H1 (cell line): ENCODE measurements at regions not wholly inside any gene's neighbourhood (a gene's known extent, or its start where the extent isn't known, plus 50 kb on each side); places are given as distances from the start of the nearest gene placed in this dataset.

Source experiments
- CTCF ChIA-PET: fragments of 300-600 bp; sonication (Branson Sonifier 250); formaldehyde crosslinking; loops from one replicate; lab custom pipeline; 2021; ENCODE audit not compliant: partially characterized antibody; lab: Charles Lee
- POLR2A ChIA-PET: fragments of 300-600 bp; sonication (Branson Sonifier 250); formaldehyde crosslinking; loops from one replicate; lab custom pipeline; 2021; ENCODE audit warnings: inconsistent platforms; ENCODE audit not compliant: partially characterized antibody; lab: Charles Lee
- DNase-seq, 2 experiments: peaks; one replicate each; pipeline versions ENCODE4 v3.0.0 to v3.0.0-alpha.2; 2010 to 2022; ENCODE audit warnings: low spot score in 2 of 2, low read depth in 1 of 2, mixed read lengths in 1 of 2
- FAIRE-seq: peaks from 2 replicates; lab custom pipeline; 2011; peaks lifted over from hg19 to GRCh38; lab: Jason Lieb, UNC
- H2AFZ ChIP-seq: 2 replicates; pipeline ENCODE4 v1.8.1; 2012; ENCODE audit warnings: low read length, inconsistent platforms
- H2AK5ac ChIP-seq: 2 replicates; pipeline ENCODE4 v1.6.1; 2013; ENCODE audit warnings: low read depth, low read length
- H2BK120ac ChIP-seq: replicated peaks from 2 replicates; pipeline ENCODE3; 2013; ENCODE audit warnings: low read depth, low read length, inconsistent platforms
- H2BK12ac ChIP-seq: 2 replicates; pipeline ENCODE4 v1.6.1; 2013; ENCODE audit warnings: low read depth, low read length
- H2BK15ac ChIP-seq: 2 replicates; pipeline ENCODE4 v1.6.1; 2013; ENCODE audit warnings: low read length
- H2BK20ac ChIP-seq: 2 replicates; pipeline ENCODE4 v1.6.1; 2013; ENCODE audit warnings: low read length
- H2BK5ac ChIP-seq: 2 replicates; pipeline ENCODE4 v1.6.1; 2013; ENCODE audit warnings: low read depth, low read length
- H3K14ac ChIP-seq: 2 replicates; pipeline ENCODE4 v1.6.1; 2013; ENCODE audit warnings: inconsistent platforms; ENCODE audit not compliant: insufficient read length
- H3K18ac ChIP-seq: 2 replicates; pipeline ENCODE4 v1.6.1; 2013; ENCODE audit warnings: low read length; ENCODE audit errors: extremely low read depth
- H3K23ac ChIP-seq: 2 replicates; pipeline ENCODE4 v1.6.1; 2013; ENCODE audit warnings: inconsistent platforms; ENCODE audit not compliant: insufficient read length
- H3K23me2 ChIP-seq: 2 replicates; pipeline ENCODE4 v1.6.1; 2013; ENCODE audit warnings: low read depth, low read length
- H3K27ac ChIP-seq: 2 replicates; pipeline ENCODE4 v1.6.1; 2011; ENCODE audit warnings: low read depth, low read length, inconsistent platforms
- H3K27me3 ChIP-seq, 4 experiments: replicated peaks in 1 of 4; 1 replicate in 1 of 4; 2 replicates in 3 of 4; pipeline versions ENCODE4 v1.6.1 to v1.8.1; 2011 to 2013; ENCODE audit warnings: low read length in 3 of 4, mild to moderate bottlenecking in 3 of 4, inconsistent platforms in 2 of 4, mixed read lengths in 2 of 4, moderate library complexity in 1 of 4; ENCODE audit not compliant: control insufficient read depth in 3 of 4, insufficient read depth in 3 of 4; ENCODE audit errors: extremely low read depth in 1 of 4
- H3K36me3 ChIP-seq, 4 experiments: 2 replicates each; pipeline versions ENCODE4 v1.6.1 to v1.8.1; 2011 to 2013; ENCODE audit warnings: mild to moderate bottlenecking in 4 of 4, low read length in 3 of 4, moderate library complexity in 2 of 4, control low read depth in 1 of 4, inconsistent platforms in 1 of 4; ENCODE audit not compliant: insufficient read depth in 4 of 4, control insufficient read depth in 2 of 4
- H3K4ac ChIP-seq: replicated peaks from 2 replicates; pipeline ENCODE3; 2013; ENCODE audit warnings: low read length, low read depth, mixed read lengths, inconsistent platforms; ENCODE audit not compliant: insufficient read length
- H3K4me1 ChIP-seq, 4 experiments: replicated peaks in 1 of 4; 1 replicate in 1 of 4; 2 replicates in 3 of 4; pipeline versions ENCODE4 v1.6.1 to v1.8.1; 2011 to 2013; ENCODE audit warnings: low read length in 3 of 4, inconsistent platforms in 2 of 4, mixed read lengths in 1 of 4; ENCODE audit not compliant: insufficient read depth in 4 of 4, control insufficient read depth in 3 of 4
- H3K4me2 ChIP-seq, 2 experiments: 2 replicates each; pipeline versions ENCODE4 v1.6.1 to v1.8.1; 2011 to 2013; ENCODE audit warnings: low read depth in 2 of 2, low read length in 2 of 2, control low read depth in 1 of 2, inconsistent platforms in 1 of 2, mild to moderate bottlenecking in 1 of 2; ENCODE audit not compliant: insufficient read depth in 1 of 2
- H3K4me3 ChIP-seq, 4 experiments: fragments of 200-600, 300-600 bp in 1 of 4; sonication (generic), shearing (Covaris generic), sonication (Bioruptor Twin) in 1 of 4; 2 replicates each; pipeline versions ENCODE4 v1.5.1 to v1.8.1; 2011 to 2016; ENCODE audit warnings: low read length in 4 of 4, low read depth in 3 of 4, control low read depth in 2 of 4, inconsistent platforms in 2 of 4, mild to moderate bottlenecking in 2 of 4, mixed read lengths in 1 of 4, moderate library complexity in 1 of 4; ENCODE audit not compliant: insufficient read depth in 2 of 4; ENCODE audit errors: extremely low read depth in 1 of 4
- H3K56ac ChIP-seq: replicated peaks from 2 replicates; pipeline ENCODE3; 2013; ENCODE audit warnings: low read depth, mild to moderate bottlenecking, mixed read lengths, low read length, inconsistent platforms; ENCODE audit not compliant: insufficient read length
- H3K79me1 ChIP-seq: 2 replicates; pipeline ENCODE4 v1.6.1; 2013; ENCODE audit warnings: low read depth, low read length, control low read depth
- H3K79me2 ChIP-seq, 2 experiments: 2 replicates each; pipeline versions ENCODE4 v1.6.1 to v1.8.1; 2012 to 2013; ENCODE audit warnings: low read length in 2 of 2, mild to moderate bottlenecking in 2 of 2, inconsistent platforms in 1 of 2; ENCODE audit not compliant: insufficient read depth in 2 of 2, control insufficient read depth in 1 of 2
- H3K9ac ChIP-seq, 4 experiments: replicated peaks in 1 of 4; 1 replicate in 1 of 4; 2 replicates in 3 of 4; pipeline versions ENCODE4 v1.6.1 to v1.8.1; 2011 to 2013; ENCODE audit warnings: low read depth in 3 of 4, low read length in 3 of 4, control low read depth in 2 of 4, mild to moderate bottlenecking in 2 of 4, moderate library complexity in 2 of 4, inconsistent platforms in 1 of 4; ENCODE audit errors: extremely low read depth in 1 of 4
- H3K9me3 ChIP-seq, 2 experiments: 2 replicates each; pipeline versions ENCODE4 v1.6.1 to v1.8.1; 2012 to 2013; ENCODE audit warnings: mild to moderate bottlenecking in 2 of 2, moderate library complexity in 2 of 2, control low read depth in 1 of 2, inconsistent platforms in 1 of 2, low read depth in 1 of 2, low read length in 1 of 2, mixed read lengths in 1 of 2; ENCODE audit not compliant: insufficient read depth in 2 of 2
- H4K20me1 ChIP-seq, 2 experiments: replicated peaks in 1 of 2; 2 replicates each; pipeline versions ENCODE3 to v1.8.1; 2011 to 2013; ENCODE audit warnings: inconsistent platforms in 2 of 2, low read length in 2 of 2, mild to moderate bottlenecking in 1 of 2; ENCODE audit not compliant: insufficient read depth in 2 of 2, control insufficient read depth in 1 of 2
- H4K5ac ChIP-seq: 2 replicates; pipeline ENCODE4 v1.6.1; 2013; ENCODE audit warnings: low read length, low read depth, mixed read lengths, inconsistent platforms; ENCODE audit not compliant: insufficient read length
- H4K8ac ChIP-seq: 2 replicates; pipeline ENCODE4 v1.8.0; 2013; ENCODE audit warnings: mild to moderate bottlenecking, moderate library complexity, low read length, inconsistent platforms; ENCODE audit not compliant: insufficient read depth; ENCODE audit errors: extremely low read depth
- H4K91ac ChIP-seq: replicated peaks from 2 replicates; pipeline ENCODE3; 2013; ENCODE audit warnings: low read length, mixed read lengths, inconsistent platforms; ENCODE audit not compliant: insufficient read length
- CBX8 ChIP-seq: fragments of 300-800, 300-1000 bp; sonication (generic); IDR thresholded peaks from 2 replicates; pipeline ENCODE4 v1.7.1; 2016; ENCODE audit warnings: low read depth, low read length, borderline replicate concordance
- CHD1 ChIP-seq: IDR thresholded peaks from 2 replicates; pipeline ENCODE4 v1.6.1; 2012; ENCODE audit warnings: low read depth, low read length, improper control_type of control experiment
- CREB1 ChIP-seq: IDR thresholded peaks from 2 replicates; pipeline ENCODE4 v1.6.1; 2012; ENCODE audit warnings: inconsistent platforms
- EP300 ChIP-seq, 2 experiments: IDR thresholded peaks; 1 replicate in 1 of 2; 2 replicates in 1 of 2; pipeline ENCODE4 v1.6.1; 2011 to 2012; ENCODE audit warnings: low read depth in 2 of 2, low read length in 2 of 2, mild to moderate bottlenecking in 2 of 2, borderline replicate concordance in 1 of 2, inconsistent platforms in 1 of 2, moderate library complexity in 1 of 2
- EZH2 ChIP-seq: fragments of 200-600 bp; sonication (generic); IDR thresholded peaks from 2 replicates; pipeline ENCODE4 v1.7.1; 2012; ENCODE audit warnings: low read depth, mild to moderate bottlenecking, moderate library complexity, low read length, inconsistent platforms; ENCODE audit not compliant: severe bottlenecking
- GABPA ChIP-seq: IDR thresholded peaks from 2 replicates; pipeline ENCODE4 v1.6.1; 2011; ENCODE audit warnings: mild to moderate bottlenecking, low read length, moderate library complexity, borderline replicate concordance; ENCODE audit not compliant: insufficient read depth
- JUN ChIP-seq: IDR thresholded peaks from 2 replicates; pipeline ENCODE4 v1.6.1; 2011; ENCODE audit warnings: low read depth, mild to moderate bottlenecking, improper control_type of control experiment, low read length
- POLR2A ChIP-seq, 2 experiments: IDR thresholded peaks; 1 replicate in 1 of 2; 2 replicates in 1 of 2; pipeline ENCODE4 v1.6.1; 2011; ENCODE audit warnings: low read depth in 2 of 2, low read length in 2 of 2, mild to moderate bottlenecking in 2 of 2; ENCODE audit errors: control extremely low read depth in 1 of 2
- POU5F1 ChIP-seq: IDR thresholded peaks from 2 replicates; pipeline ENCODE4 v1.6.1; 2011; ENCODE audit warnings: low read depth, mild to moderate bottlenecking, low read length, moderate library complexity
- SP4 ChIP-seq: IDR thresholded peaks from 2 replicates; pipeline ENCODE4 v1.6.1; 2012; ENCODE audit warnings: low read length, inconsistent platforms
- TBP ChIP-seq: IDR thresholded peaks from 2 replicates; pipeline ENCODE4 v1.6.1; 2011; ENCODE audit warnings: low read depth, low read length, improper control_type of control experiment
- TCF12 ChIP-seq: IDR thresholded peaks from 2 replicates; pipeline ENCODE4 v1.6.1; 2011; ENCODE audit warnings: low read depth, mild to moderate bottlenecking, low read length
- USF2 ChIP-seq: IDR thresholded peaks from 2 replicates; pipeline ENCODE4 v1.6.1; 2011; ENCODE audit warnings: low read length, improper control_type of control experiment
- YY1 ChIP-seq: IDR thresholded peaks from 2 replicates; pipeline ENCODE4 v1.6.1; 2011; ENCODE audit warnings: low read depth, mild to moderate bottlenecking, low read length
- whole genome bisulfite sequencing, 2 experiments: shearing (Covaris generic) in 1 of 2; methylation state at CpG; one replicate each; pipeline versions ENCODE4 v1.1.6 to v1.1.7; 2013 to 2015; ENCODE audit warnings: low lambda C conversion rate in 2 of 2, mixed read lengths in 2 of 2, inconsistent platforms in 1 of 2, low coverage in 1 of 2, missing lambda C conversion rate in 1 of 2; ENCODE audit not compliant: insufficient replicate concordance in 2 of 2, insufficient coverage in 1 of 2, insufficient read length in 1 of 2; ENCODE audit errors: extremely low coverage in 1 of 2, missing lambda C conversion rate in 1 of 2; 5-methylcytosine and 5-hydroxymethylcytosine counted together
- TF ChIP-seq, protein P1 (sequence below): IDR thresholded peaks from 2 replicates; pipeline ENCODE4 v1.6.1; 2012; ENCODE audit warnings: inconsistent platforms

GRCh38 chr13:73962284-73962683, 171.9 kb downstream of the KLF12 start:
- H3K56ac ChIP-seq = no peak overlapping the region
- H4K8ac ChIP-seq = no peak overlapping the region
- H4K5ac ChIP-seq = no peak overlapping the region
- no peak overlapping the region for H2BK15ac ChIP-seq
- no peaks in the 10 kb centered on the region; a peak in 1 of 8 replicates for H3K36me3 ChIP-seq
- no peak overlapping the region for H3K9ac ChIP-seq
- no peaks in the 10 kb centered on the region for H3K23me2 ChIP-seq
- no peak overlapping the region for H2BK20ac ChIP-seq
- no peak overlapping the region for H4K91ac ChIP-seq
- H3K27ac ChIP-seq = no peak overlapping the region
- CTCF ChIA-PET = no interaction called here
- H3K9me3 ChIP-seq = no peaks in the 10 kb centered on the region
- no peak overlapping the region for H2AFZ ChIP-seq
- no peaks in the 10 kb centered on the region for H3K27me3 ChIP-seq
- H3K18ac ChIP-seq = no peak overlapping the region
- no peak overlapping the region for H2BK5ac ChIP-seq
- DNase-seq = no peak
- FAIRE-seq = no peak
- no peak overlapping the region for H3K4ac ChIP-seq
- H2BK12ac ChIP-seq = no peak overlapping the region
- H3K79me2 ChIP-seq = no peaks in the 10 kb centered on the region; a peak in 1 of 4 replicates
- WGBS, 2 experiments = 85 to 100% methylated on average over 1 to 5 of the region's 5 CpGs
- H3K14ac ChIP-seq = no peak overlapping the region
- H3K79me1 ChIP-seq = no peaks in the 10 kb centered on the region; the same call in 1 of the 2 replicates
- no peaks in the 10 kb centered on the region for H4K20me1 ChIP-seq
- H3K4me2 ChIP-seq = no peak overlapping the region
- no peak overlapping the region for H2AK5ac ChIP-seq
- H2BK120ac ChIP-seq = no peak overlapping the region
- H3K4me1 ChIP-seq = peaks cover 0 to 2% (median under 1%) of the 10 kb centered on the region in 4 experiments; a peak in 2 of 7 replicates
- no peak overlapping the region for H3K23ac ChIP-seq
- POLR2A ChIA-PET = no interaction called here
- no peak overlapping the region for H3K4me3 ChIP-seq
- TF ChIP-seq SP4 (no peak), POLR2A (IDR thresholded peaks at IDR 0.05; ENCODE audit: control extremely low read depth in 1 of 2, low read depth in 2 of 2, low read length in 2 of 2) (no peak), CBX8 (no peak), YY1 (no peak), CHD1 (no peak), USF2 (no peak), JUN (no peak), GABPA (no peak), POU5F1 (no peak), EZH2 (no peak), TCF12 (no peak), EP300 (IDR thresholded peaks at IDR 0.05; ENCODE audit: borderline replicate concordance in 1 of 2, low read depth in 2 of 2, low read length in 2 of 2) (no peak), CREB1 (no peak), TBP (no peak)
- TF ChIP-seq, protein P1, sequence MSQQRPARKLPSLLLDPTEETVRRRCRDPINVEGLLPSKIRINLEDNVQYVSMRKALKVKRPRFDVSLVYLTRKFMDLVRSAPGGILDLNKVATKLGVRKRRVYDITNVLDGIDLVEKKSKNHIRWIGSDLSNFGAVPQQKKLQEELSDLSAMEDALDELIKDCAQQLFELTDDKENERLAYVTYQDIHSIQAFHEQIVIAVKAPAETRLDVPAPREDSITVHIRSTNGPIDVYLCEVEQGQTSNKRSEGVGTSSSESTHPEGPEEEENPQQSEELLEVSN = no peak
